Activated CD4-positive, alpha-beta T cell treated with anti-CD3 and anti-CD28 coated beads, Interleukin-10, Interleukin-2, amounts not matched to agents 100 ng/mL and 50 ng/mL, durations not matched to agents 16 hours and 8 hours (primary cell): ENCODE measurements at regions not wholly inside any gene's neighbourhood (a gene's known extent, or its start where the extent isn't known, plus 50 kb on each side); places are given as distances from the start of the nearest gene placed in this dataset.
"Not testable (repeated sequence)": the region's sequence is repeated elsewhere in the genome, so short reads cannot be mapped to it uniquely, and the experiment has no call there.

Source experiments
- DNase-seq: peaks from one replicate; pipeline ENCODE4 v3.0.0-alpha.2; 2020

DNA sequence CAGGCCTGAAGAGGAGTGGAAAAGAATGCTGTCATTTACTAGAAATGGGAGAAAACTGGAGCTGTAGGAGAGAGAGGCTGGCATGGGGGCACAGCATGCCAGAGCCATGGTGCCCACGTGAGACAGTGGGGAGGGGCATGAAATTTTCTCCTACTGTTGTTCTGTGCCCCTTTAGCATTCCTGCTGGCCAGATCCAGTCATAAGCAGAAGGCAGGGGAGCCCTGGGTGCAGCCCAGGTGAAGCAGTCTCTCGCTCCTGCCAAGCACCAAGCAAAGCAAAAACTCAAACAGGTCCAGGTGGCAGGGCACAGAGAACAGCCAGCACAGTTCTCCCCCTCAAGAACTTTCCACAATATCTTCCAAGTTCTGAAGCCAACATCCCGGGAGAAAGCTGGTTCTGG, 383.2 kb downstream of the TCERG1L start:
- DNase-seq, result no peak

DNA sequence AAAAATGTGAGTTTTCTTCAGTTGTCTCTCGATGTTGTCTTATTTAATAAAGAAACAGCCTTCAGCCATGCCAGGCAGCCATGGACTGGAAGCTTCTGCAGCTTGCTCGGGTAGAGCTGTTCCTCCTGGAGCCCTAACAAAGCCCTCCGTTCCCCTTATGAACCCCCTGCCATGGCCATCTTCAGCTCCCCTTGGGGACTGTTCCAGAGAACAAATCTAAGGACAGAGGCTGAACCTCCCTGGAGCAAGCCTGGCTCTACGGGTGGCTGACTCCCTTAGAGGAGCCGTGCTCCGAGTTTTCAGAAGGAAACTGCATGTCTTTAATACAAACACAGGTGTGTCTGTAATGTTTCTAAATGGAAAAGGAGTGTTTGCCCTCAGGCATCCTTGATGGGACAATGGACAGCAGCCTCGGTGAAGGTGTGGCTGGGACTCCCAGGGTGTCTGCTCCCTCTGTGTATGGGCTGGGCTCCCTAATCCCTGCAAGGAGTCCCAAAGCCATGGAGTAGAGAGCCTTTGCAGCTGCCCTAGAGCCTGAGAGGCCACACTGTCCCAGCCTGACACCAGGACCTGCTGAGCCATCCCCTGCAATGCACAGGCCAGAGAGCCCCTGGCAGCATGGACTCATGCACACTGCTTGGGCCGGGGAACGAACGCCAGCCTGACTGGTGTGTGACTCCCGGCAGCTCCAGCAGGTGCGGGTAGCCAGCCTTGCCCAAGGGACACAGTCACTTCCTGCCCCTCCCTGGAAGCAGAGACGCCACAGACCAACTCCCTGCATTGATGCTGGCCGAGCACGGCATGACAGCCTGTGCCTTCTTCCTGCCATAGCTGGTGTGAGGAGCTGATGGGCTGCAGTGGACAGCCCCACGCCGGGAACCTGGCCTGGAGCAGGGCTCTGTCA, 381.8 kb downstream of the TCERG1L start:
- DNase-seq, result no peak

DNA sequence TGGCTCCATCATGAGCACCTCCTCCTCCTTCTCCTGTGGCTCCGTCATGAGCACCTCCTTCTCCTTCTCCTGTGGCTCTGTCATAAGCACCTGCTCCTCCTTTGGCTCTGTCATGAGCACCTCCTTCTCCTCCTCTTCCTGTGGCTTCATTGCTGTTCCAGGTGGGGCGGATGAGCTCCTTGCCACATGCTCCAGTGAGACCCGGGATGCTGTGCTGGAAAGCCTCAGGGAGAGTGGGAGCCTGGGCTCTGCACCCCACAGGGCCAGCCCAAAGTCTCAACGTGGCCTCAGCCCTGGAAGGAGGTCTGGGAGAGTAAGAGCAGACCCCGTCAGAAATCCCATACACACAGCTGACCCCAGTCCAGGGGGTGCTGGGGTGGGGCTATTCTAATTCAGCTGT, 380.7 kb downstream of the TCERG1L start:
- DNase-seq, result no peak

DNA sequence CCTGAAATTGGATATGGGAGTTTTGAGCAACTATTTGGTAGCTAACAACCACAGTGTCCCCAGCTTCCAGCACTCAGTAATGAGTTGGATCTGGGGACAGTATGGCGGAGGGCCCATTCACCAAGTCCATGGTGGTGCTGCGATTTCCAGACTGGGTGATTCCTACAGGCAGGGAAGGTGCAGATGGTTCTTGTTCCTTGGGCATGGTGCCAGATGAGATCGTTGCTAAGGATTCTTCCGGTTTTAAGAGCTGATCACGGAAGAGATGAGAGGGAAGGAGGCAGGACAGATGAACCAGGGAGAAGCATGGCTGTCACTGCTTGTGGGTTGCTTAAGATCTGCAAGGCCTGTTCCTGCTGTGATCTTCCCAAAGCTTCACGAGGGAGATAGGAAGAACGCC, 380.3 kb downstream of the TCERG1L start:
- DNase-seq, result no peak

DNA sequence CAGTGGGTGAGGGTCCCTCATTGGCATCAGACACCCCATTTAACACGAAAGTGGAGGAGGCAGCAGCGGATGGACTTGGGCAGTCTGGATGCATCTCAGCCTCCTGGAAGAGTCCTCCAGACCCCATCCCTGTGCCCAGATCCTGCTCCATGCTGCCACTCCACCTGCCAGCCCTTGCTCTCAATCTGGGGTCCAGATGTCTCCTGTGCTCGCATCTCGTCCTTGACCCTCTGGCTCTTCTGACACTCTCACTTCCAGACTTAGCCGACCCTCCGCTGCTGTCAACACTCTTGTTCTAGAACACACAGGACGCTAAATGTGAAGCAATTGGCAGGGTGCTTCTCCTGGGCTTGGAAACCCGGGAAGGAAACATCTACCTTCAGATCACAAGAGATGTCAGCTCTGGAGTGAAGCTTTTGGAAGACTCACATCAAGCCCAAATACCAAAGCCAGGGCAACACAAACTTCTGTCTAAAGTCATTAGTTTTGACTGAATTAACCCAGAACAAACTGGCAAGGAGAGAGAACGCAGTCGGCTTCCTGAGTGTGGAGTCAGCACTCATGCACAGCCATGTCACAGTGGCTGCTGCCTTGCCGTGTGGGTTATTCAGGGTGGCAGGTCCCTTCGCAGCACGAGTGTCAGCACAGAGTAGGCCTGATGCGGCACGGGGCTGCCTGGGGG, 379.1 kb downstream of the TCERG1L start:
- DNase-seq, result no peak

DNA sequence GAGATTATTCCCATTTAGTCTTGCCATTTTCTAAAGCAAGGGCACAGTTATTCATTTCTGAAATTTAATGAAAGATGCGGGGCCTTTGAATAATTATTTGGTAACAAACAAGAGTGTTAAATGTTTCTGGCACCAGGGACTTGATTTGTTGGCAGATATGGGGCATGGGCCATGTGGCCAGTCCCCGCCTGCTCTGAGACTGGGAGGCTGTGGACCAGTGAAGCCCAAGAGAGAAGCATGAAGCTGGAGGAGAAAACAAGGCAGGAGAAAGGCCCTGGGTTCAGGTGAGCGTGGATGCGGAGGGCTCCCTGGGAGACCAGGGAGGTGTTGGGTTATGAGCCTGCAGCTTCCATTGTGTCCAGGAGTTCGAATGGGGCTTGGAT, 378.5 kb downstream of the TCERG1L start:
- DNase-seq, result no peak

DNA sequence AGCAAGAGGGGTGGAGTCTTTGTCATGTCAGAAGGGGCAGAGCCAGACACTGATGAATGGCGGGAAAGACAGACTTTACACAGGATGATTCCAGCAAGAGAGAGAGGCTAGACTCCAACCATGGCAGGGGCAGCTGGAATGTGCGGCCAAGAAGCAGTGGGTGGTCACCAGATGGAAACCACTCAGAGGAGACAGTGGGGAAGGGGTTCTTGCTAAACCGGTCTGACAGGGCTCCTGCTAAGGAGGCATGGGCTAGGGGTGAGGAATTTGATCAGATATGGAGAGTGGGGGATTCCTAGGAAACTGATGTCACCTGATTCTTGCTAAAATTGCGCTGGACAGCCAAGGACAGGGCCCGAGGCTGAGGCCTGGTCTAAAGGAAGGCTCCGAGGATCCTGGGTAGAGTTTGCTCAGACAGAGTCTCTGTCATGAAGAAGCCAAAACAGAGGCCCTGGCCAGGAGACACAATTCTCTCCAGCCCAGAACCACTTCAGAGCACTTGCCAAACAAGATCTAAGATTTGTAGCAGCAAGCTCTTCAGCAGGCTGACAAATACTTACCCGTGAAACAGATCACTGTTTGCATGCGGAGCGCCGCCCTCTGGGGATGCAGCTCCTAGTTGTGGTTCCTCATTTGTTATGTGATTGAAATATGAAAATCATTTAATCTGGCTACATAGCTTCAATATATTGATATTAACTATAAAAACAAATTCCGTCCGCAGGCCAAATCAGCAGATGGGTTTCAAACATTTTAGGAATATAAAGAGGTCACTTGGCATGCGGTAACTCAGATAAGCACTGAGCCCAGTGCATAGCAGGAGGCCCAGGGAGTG, 377.0 kb downstream of the TCERG1L start:
- no peak for DNase-seq

DNA sequence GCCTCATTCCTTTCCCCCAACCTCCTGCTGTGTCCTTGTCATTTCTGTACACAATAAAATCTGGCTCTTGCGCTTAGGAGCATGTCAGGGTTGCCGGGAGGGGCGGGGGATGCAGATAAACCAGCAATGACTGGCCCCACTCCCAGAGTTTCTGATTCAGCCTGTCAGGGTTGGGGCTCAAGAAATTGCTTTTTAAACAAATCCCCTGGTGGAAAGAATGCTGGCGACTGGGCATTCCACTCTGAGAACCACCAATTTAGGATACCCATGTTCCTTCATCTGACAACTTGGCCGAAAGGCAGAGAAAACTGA, 376.4 kb downstream of the TCERG1L start:
- no peak for DNase-seq

DNA sequence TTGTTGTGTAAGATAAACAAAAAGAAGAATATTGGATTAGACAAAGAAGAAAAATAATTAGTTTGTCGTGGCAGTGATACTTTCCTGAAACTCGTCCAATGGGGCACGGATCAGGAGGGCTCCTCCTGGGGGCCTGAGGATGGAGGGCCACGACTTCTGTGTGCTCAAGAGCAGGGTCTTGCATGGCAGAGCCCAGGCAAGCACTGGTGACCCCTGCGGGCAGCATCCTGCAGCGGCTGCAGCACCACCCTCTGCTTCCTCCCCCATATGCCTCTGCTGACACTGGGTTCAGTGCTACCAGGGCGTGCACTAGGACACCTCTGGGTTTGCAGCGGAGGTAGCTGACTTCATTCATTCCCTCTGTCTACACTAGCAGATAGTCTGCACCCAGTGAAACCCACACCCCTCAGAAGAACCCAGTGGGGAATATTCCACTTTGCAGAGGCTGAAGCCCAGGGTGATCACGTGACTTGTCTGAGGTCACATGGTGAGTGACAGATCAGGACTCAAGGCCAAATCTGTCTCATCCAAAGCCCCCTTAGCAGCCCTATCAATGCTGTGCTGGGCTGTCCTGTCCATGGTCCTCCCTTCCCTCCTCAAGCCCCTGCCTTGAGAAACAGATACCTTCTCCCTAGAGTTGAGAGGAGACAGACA, 375.5 kb downstream of the TCERG1L start:
- no peak for DNase-seq

DNA sequence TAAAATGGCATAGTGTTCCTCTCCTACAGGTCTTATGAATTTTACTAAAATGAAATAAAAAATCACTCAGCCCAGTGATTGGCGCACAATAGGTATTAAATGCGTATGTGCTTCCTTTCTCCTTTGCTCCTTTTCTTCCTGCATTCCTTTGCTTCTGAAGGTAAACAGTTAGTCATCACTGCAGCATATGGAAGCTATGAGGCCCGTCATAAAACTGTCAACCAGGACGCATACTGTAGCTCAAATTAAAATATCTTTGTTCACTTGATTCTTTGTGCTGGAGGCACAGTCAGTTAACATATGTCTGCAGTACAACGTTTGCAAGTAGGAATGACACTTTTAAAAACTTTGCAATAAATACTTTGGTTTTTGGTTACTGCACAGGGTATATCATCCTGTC, 374.7 kb downstream of the TCERG1L start:
- no peak for DNase-seq

DNA sequence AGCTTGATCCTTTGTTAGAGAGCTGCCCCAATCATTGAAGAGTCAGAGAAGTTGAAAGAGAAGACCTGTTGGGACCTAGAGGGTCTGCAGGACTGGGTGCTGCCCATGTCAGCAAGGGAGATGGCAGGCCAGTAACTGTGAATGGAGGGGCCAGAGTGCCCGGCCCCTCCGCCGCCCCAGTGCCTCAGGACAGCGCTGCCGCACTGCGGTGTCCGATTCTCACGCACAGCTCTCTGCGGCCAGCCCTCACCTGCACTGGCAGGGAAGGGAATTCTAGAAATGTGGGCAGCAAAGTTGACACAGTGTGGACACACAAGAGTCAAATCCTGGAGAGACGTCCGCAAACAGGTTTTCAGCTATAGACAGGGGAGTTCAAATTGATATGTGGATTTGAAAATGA, 373.5 kb downstream of the TCERG1L start:
- DNase-seq, result no peak

DNA sequence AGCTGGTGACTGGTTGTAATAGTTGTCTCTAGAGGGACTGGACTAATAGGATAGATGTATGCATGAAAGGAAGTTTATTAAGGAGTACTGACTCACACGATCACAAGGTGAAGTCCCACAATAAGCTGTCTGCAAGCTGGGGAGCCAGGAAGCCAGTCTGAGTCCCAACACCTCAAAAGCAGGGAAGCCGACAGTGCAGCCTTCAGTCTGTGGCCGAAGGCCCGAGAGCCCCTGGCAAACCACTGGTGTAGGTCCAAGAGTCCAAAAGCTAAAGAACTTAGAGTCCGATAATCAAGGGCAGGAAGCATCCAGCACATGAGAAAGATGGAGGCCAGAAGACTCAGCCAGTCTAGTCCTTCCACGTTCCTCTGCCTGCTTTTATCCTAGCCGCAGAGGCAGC, 372.6 kb downstream of the TCERG1L start:
- DNase-seq, result not testable (repeated sequence)

DNA sequence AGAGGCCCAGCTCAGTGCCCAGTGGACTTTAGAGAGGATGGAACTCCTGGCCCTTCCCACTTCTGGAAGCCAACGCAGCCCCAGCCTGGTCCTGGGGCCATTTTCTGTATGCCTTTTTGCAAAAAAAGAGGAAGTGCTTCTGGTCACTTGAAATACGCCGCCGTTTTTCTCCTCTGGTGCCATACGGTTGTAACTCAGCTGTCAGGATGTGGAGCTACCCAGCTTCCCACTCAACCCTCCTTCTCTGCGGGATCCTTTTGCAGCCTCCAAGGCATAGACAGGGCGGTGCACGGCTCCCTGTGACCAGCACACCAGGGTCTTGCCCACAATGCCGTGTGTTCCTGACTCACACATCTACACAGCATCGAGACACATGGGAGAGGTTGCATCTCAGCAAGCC, 369.6 kb downstream of the TCERG1L start:
- no peak for DNase-seq

DNA sequence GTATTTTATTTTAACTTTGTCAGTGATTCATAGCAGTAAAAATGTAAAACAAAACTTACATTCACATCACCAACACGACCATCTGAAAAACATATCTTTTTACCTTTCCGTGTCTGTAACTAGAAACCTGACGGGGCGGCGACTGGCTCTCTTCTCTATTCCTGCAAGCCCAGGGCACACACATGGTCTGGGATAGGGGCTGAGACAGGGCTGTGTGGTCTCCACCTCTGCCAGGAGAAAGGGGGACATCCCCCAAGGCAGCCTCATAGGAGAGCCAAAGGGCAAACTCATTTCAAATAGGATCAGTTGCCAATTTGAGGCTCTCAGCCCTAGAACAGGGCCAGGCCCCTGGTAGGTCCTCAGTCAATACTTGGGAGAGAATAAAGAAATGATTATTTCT, 359.4 kb downstream of the TCERG1L start:
- DNase-seq, result no peak

DNA sequence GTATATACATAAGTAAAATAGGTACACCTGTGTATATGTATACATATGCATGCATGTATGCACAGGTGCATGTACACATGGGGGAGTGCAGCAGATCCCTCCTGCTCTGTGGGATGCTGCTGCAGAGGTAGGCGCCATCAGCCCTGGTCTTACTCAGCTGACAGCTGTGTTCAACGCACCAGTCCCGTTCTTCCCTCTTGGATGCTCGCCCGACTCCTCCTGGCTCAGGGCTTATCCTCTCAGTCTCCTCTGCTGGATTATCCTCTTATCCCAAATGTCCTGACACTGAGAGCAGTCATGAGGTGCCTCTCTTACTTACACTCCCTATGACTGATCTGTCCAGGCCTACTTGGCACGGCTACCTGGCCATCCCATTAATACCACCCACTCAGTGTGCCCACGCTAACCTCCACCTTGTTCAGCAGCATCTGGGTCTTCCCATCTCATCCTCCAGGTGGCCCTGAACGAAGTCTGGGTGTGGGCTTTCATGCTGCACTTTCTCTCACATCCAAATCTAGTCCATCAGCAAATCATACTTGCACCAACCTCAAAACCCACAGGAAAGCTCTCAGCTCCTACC, 357.1 kb downstream of the TCERG1L start:
- no peak for DNase-seq

DNA sequence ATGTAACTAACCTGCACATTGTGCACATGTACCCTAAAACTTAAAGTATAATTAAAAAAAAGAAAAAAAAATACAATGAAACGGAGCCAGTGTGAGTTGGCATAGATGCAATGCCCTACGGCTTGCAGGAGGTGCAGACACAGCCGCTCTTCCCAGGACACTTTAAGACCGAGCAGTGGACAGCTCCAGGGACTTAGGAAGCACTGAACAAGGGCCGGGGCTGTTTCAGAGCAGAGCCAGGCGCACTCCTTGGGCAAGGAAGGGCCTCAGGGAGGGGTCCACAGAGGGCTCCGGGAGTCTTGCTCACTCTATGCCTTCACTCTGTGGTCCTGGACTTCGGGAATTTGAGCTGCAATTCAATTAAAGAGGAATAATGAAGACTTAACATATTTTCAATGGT, 355.3 kb downstream of the TCERG1L start:
- no peak for DNase-seq

DNA sequence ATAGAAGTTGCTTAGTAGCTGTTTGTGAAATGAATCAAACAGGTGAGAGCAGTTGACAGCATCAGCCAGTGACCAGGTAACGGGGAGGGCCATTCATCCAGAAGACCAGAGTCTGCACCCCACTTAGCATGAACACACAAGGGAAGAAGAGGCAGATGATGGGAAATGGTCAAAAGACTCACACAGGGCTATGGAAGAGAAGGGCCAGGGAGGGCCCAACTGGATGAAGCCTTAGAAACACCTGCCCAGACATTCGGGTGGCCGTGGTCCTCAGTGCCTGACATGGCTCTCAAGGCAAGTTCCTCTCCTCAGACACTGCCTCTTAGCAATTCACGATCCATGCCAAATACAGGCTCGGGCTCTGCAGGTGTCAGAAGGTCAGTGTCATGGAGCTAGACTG, 354.1 kb downstream of the TCERG1L start:
- no peak for DNase-seq

DNA sequence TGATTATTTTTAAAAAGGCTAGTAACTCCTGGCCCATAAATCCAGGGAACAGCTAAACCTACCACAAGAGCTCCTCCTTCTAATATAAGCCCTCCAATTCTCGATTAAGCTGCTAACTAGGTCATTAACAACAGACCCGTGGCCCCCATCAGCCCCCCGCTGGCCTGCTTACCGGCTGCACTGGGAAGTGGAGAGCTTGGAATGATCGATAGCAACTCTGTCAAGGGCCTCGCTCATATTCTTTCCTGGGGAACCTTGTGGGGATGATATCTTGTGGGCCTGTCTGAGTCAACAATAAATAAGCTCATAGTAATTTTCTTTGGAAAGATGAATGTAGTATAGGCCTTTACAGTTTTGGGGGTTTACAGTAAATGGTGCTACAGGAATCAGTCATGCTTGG, 353.5 kb downstream of the TCERG1L start:
- no peak for DNase-seq

DNA sequence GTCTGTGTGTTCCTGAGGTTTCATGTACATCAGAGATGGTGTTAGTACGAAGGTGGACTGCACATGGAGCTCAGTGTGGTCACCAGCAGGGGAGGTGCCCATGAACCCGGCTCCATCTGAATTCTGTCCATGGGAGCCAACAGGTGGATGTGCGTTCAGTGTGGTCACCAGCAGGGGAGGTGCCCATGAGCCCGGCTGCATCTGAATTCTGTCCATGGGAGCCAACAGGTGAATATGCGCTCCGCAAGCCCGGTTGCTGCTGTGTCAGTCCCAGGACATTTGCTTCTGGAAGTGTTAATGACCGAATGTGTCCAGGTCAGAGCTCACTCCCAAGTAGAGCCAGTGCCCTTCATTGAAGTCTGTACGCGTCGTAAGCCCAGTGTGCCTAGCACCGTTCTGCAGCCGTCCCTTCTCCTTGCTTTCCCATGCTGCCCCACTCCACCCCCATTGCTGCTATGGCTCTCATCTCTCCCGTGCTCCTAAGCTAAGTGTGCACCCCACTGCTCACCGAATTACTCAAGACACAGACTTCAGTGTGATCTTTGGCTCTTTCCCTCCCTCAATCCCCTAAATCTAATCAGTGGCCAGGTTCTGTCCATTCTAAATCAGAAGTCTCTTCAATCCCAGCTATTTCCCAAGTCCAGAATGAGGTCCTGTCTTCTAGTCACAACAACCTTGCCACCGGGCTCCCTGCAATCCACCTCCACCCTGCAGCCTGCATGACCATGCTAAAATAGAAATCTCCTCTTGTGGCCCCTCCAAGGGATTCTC, 352.4 kb downstream of the TCERG1L start:
- no peak for DNase-seq

DNA sequence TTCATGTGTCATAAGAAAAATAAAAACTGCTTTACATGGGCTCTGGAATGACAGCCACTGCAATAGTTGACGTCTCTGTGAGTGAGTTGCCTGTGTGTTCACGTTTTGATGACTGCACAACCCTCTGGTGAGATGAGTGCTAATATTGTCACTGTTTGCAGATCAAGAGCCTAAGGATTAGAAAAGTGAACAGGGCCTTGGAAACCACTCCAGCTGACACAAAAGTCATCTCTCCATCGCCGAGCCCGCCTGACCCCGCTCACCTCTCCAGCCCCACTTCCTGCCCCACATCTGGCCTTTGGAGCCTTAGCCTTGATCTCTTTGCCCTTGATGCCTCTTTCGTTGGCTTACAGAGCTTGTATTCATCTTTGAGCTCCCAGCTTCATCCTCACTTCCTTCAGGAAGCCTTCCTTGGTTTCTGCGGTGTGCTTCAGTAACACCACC, 351.7 kb downstream of the TCERG1L start:
- DNase-seq, result no peak

DNA sequence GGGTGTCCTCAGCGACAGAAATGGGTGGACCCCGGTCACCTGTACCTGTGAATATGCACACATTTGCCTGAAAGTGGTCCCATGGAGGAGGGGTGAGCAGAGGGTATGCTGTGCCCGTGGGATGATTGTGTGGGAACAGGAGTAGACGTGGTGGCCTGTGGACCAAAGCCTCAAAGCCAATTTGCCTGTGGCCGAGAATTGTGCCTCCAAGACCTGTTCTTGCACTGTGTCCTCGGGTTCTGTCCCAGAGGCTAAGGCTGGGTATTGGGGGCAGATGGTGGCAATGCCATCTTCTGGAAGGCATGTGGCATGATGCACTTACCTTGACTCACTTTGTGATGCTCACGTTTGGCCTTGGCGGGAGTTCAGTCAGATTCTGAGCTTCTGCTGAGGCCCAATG, 351.0 kb downstream of the TCERG1L start:
- DNase-seq, result no peak
